ENCODE measurements at regions not wholly inside any gene's neighbourhood (a gene's known extent, or its start where the extent isn't known, plus 50 kb on each side); places are given as distances from the start of the nearest gene placed in this dataset.

DNA sequence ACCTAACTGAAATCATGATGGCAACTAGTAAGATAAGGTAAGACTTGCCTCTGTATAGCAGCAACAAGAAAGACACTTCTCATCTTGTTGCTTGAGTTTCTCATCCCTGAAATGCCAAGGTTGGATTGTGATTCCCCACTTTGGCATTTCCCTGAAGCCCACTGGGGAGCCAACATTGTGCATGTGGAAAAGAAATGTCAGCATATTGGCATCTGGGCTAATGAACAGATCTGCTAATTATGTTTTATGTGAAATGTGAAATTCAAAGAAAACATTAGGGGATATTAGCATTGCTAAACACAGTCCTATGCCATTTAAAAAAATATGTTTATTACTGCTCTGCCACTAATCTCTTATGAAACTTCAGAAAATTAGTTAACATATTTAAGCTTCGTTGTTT, 126.3 kb upstream of the PCSK2 start:
- DNase-seq (ENCODE audit: low read depth in 1 of 2, low spot score in 1 of 2) = no peak

DNA sequence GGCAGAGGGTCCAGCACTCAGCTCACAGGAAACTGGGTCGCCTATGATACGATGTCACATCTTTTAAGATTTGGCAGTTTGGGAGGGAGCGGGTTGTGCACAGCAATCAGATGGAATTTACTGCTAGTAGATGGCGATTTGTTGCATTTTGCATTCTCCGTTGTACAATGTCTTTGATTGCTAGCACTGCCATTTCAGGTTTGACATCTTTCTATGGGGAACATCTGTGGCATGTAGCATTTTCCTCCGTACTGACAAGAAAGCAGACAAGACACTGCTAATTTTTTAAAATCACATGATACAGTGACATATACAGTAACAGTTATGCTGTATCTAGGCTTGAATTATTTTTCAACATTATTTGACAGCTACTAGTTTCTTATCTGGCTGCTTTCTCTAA, 119.7 kb upstream of the PCSK2 start:
- no peak for DNase-seq (ENCODE audit: low read depth in 1 of 2, low spot score in 1 of 2)

DNA sequence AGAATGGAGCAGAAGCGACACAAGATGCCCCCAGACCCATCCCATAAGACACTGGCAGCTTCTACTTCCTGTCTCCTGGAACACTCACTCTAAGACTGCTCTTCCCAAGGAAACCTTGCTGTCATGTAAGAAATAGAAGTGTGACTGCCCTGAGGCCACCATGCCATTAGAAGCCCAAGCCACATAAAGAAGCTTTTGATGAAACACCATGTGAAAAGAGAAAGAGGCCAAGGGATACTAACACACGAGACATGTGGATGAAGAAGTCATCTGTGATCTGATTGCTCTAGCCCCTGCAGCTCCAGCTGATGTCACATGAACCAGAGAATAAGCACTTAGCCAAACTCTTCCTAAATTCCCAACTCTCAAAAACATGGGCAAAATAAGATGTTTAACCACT, 117.9 kb upstream of the PCSK2 start:
- DNase-seq (ENCODE audit: low read depth in 1 of 2, low spot score in 1 of 2) = no peak

GRCh38 chr20:17109307-17109706, 117.5 kb upstream of the PCSK2 start:
- no peak for DNase-seq (ENCODE audit: low read depth in 1 of 2, low spot score in 1 of 2)

- no peak for DNase-seq (ENCODE audit: low read depth in 1 of 2, low spot score in 1 of 2)
These were observed 98.6 kb upstream of the PCSK2 start for GRCh38 chr20:17128206-17128605.

DNA sequence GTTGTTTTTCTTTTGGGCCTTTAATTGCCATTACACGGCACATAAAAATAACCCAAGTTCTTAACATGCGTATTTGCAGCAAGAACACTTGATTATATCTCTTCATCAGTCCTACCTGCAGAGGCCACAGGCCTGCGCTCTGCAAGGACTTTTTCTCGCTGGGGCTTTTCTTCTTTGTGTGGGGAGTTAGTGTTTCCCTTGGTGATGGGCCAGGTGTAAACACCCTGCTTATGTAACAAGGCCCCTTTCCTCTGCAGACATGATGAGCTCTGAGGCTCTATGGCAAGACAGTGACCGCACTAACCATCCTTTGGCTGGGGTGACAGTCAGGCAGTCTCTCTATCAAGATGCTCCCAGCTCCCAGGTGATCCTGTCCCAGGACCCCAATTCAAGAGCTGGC, 97.8 kb upstream of the PCSK2 start:
- no peak for DNase-seq (ENCODE audit: low read depth in 1 of 2, low spot score in 1 of 2)

DNA sequence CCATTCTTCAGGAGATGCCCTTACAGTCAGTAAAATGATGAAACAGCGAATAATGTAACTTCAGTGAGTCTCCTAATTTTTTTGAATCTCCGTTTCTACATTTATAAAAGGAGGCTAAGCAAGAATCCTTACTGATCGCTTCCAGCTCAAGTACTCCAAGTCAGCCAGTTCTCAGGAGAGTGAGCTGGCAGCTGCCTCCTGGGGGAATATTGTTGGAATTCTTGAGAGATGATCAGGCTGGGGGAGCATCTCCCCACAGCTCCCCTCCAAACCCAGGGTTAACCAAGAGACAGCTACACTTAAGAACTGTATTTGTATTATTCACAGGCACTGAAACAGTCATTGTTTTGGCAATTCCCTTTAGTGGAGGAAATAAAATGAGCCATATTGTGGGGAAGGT, 89.1 kb upstream of the PCSK2 start:
- no peak for DNase-seq (ENCODE audit: low read depth in 1 of 2, low spot score in 1 of 2)

DNA sequence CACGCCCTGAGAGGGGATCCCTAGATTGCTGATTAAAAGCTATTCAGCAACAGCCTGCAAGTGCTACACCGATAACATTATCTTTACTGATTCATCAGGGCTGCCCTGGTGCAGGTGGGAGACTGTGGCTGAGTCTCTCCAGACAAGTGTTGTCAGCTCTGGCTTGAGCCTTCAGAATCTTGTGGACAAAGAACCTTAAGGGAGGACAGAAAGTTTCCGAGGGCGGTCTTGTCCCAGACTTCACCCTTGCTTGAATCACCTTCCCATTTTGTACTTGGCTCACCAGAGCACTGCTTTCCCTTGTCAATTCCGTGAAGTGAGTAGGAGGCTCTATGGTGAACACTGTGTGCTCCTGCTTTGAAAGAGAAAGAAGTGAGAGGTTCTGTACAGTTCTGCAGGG, 88.6 kb upstream of the PCSK2 start:
- no peak for DNase-seq (ENCODE audit: low read depth in 1 of 2, low spot score in 1 of 2)

GRCh38 chr20:17140894-17141293, 85.9 kb upstream of the PCSK2 start:
- no peak for DNase-seq (ENCODE audit: low read depth in 1 of 2, low spot score in 1 of 2)

DNA sequence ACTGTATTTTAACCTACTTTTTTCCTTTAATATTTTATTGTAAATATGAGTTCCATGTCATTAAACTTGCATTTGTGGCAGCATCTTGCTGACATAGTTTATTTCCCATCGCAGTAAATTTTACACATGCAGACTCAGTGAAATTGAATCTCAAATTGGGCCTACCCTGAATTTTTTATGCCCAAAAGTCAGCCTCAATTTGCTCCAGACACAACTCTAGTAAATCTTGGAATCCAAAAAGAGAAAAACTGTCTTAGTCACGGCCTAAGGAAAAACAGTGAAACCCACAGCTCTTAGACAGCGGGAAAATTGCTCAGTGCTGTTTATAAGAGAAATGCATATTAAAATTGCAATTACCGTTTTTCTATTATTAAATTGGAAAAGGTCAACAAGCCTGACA, 85.3 kb upstream of the PCSK2 start:
- no peak for DNase-seq (ENCODE audit: low read depth in 1 of 2, low spot score in 1 of 2)

GRCh38 chr20:17142666-17143065, 84.2 kb upstream of the PCSK2 start:
- DNase-seq (ENCODE audit: low read depth in 1 of 2, low spot score in 1 of 2) = no peak

DNA sequence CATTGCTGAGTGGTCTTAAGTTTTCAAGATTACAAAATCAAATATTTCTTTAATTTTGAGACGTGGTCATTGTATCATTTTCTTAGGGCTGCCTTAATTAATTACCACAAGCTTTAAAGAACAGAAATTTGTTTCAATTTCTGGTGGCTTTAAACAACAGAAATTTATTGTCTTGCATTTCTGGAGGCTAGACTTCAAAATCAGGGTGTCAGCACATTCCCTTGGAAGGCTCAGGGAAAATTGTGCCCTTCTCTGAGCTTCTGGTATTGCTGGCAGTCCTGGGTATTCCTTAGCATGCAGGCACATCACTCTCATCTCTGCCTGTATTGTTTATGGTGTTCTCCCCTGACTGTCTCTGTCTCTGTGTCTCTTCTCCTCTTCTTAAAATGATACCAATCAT, 76.0 kb upstream of the PCSK2 start:
- DNase-seq (ENCODE audit: low read depth in 1 of 2, low spot score in 1 of 2) = no peak

GRCh38 chr20:17155401-17155800, 71.4 kb upstream of the PCSK2 start:
- no peak for DNase-seq (ENCODE audit: low read depth in 1 of 2, low spot score in 1 of 2)

DNA sequence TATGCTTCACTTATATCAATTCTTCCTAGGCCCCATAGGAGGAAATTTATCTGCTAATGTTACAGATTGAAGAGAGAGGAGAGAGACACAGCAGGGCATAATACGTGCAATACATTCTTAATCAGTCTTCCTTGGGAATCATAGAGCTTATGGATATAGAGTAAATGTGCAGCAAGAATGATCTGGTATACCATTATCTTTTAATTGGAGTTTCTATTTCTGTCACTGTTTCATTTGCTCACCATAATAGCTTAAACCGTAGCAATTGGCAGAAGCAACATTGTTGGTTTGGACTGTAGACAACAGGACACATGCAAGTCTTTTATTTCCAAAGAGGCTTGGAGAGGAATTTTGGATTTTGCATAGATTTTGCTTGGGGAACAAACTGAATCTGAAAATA, 68.1 kb upstream of the PCSK2 start:
- no peak for DNase-seq (ENCODE audit: low read depth in 1 of 2, low spot score in 1 of 2)

GRCh38 chr20:17161673-17162481, 65.0 kb upstream of the PCSK2 start:
- DNase-seq (ENCODE audit: low read depth in 1 of 2, low spot score in 1 of 2) = no peak

DNA sequence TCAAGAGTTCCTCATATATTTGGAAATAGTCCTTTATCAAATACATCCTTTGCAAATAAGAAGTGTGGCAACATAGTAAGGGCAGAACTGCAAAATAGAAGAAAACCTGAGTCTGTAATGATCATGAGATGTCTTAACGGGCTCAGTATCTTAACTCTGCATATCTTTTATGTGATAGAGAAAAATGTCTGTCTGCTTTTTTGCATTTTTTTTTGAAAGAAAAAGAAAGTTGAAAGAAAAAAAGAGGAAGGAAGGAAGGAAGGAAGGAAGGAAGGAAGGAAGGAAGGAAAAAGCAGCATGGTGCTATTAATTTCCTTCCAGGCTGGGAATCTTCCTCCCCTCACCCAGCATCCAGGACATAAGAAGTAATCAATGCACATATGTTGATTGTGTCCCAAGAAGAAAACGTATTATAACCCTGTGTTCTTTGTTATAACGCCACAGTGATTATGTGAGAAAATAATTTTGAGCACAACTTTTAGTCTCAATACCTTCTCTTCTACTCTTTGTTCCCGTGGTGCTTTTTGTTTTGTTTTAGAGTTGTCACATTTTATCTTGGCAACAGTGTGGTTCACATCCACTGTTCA, 58.7 kb upstream of the PCSK2 start:
- DNase-seq (ENCODE audit: low read depth in 1 of 2, low spot score in 1 of 2) = no peak

DNA sequence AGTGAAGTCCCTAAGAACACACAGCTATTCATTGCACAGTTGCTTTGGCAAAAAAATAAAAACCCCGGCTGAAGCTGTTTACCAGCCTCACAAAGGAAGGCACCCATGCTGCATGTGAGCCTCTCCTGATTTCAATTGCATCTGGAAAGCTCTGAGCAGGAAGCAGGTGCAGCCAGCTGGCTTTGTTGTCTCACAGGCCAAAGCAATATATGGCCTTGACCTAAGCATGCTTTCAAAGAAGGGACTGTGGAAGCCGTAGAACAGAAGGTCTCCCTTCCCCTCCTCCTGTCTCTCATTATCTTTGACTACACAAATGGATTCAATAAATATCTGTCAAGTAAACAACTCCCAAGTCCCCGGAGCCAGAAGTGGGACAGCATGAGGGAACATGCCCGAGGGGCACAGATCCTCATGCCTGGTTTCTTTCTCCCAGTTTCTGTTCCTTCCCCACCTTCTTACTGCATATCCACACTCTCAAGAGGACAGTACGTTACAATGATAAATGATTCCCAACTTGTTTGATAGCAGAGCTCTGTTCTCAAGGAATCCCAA, 57.2 kb upstream of the PCSK2 start:
- no peak for DNase-seq (ENCODE audit: low read depth in 1 of 2, low spot score in 1 of 2)

GRCh38 chr20:17171746-17172280, 55.0 kb upstream of the PCSK2 start:
- DNase-seq (ENCODE audit: low read depth in 1 of 2, low spot score in 1 of 2) = no peak

- no peak for DNase-seq (ENCODE audit: low read depth in 1 of 2, low spot score in 1 of 2)
These were observed 53.9 kb upstream of the PCSK2 start for GRCh38 chr20:17172836-17173516.

Measured in stimulated activated CD4-positive, alpha-beta T cell treated with anti-CD3 and anti-CD28 coated beads, Interleukin-15, amount 100 ng/mL, for 1 hour (primary cell).